ENCODE measurements at regions not wholly inside any gene's neighbourhood (a gene's known extent, or its start where the extent isn't known, plus 50 kb on each side); places are given as distances from the start of the nearest gene placed in this dataset.

DNA sequence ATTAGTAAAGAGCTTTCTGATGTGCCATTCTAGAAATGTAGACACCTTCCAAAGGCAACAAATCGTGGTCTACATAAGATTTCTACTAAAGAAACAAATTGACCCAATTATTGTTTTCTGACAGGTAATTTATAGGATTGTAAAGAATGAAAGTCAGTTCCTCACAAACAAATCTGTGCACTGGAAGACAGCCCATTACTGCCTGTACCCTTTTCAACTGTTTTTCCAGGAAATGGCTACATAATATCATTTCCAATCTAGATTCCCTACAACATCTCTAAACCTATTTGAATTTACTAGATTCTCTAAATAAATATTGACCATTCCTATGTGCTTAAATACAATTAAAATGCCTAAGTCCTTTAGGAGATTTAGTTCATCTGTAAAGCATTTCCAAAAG is 939.1 kb downstream of the FSCB start:
- TF ChIP-seq, protein P1, sequence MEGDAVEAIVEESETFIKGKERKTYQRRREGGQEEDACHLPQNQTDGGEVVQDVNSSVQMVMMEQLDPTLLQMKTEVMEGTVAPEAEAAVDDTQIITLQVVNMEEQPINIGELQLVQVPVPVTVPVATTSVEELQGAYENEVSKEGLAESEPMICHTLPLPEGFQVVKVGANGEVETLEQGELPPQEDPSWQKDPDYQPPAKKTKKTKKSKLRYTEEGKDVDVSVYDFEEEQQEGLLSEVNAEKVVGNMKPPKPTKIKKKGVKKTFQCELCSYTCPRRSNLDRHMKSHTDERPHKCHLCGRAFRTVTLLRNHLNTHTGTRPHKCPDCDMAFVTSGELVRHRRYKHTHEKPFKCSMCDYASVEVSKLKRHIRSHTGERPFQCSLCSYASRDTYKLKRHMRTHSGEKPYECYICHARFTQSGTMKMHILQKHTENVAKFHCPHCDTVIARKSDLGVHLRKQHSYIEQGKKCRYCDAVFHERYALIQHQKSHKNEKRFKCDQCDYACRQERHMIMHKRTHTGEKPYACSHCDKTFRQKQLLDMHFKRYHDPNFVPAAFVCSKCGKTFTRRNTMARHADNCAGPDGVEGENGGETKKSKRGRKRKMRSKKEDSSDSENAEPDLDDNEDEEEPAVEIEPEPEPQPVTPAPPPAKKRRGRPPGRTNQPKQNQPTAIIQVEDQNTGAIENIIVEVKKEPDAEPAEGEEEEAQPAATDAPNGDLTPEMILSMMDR (IDR thresholded peaks at IDR 0.05; ENCODE audit: borderline replicate concordance, extremely low read depth, low read length, poor library complexity, severe bottlenecking) = no peak
- no peak for TF ChIP-seq EZH2 (IDR thresholded peaks at IDR 0.05; ENCODE audit: borderline replicate concordance, low read depth, low read length, severe bottlenecking)

Data from DND-41 (cell line).